H9 (cell line): ENCODE measurements at regions not wholly inside any gene's neighbourhood (a gene's known extent, or its start where the extent isn't known, plus 50 kb on each side); places are given as distances from the start of the nearest gene placed in this dataset.

ENCODE experiments used
- DNase-seq: peaks from one replicate; pipeline ENCODE4 v3.0.0-alpha.2; 2017
- H2AFZ ChIP-seq: one replicate; pipeline ENCODE4 v1.6.1; 2013; ENCODE audit warnings: mild to moderate bottlenecking, low read length, control low read depth, moderate library complexity
- H2AK5ac ChIP-seq: 2 replicates; pipeline ENCODE4 v1.6.1; 2013; ENCODE audit warnings: low read length, control low read depth, mixed read lengths; ENCODE audit not compliant: insufficient read length
- H2BK120ac ChIP-seq: one replicate; pipeline ENCODE4 v1.6.1; 2013; ENCODE audit warnings: low read depth, mild to moderate bottlenecking, low read length, control low read depth, inconsistent platforms; ENCODE audit not compliant: poor library complexity, severe bottlenecking
- H2BK12ac ChIP-seq: 2 replicates; pipeline ENCODE4 v1.6.1; 2013; ENCODE audit warnings: low read length, control low read depth, mixed read lengths, low read depth; ENCODE audit not compliant: insufficient read length
- H2BK15ac ChIP-seq: 2 replicates; pipeline ENCODE4 v1.6.1; 2013; ENCODE audit warnings: low read depth, low read length, control low read depth
- H2BK20ac ChIP-seq: one replicate; pipeline ENCODE4 v1.6.1; 2013; ENCODE audit warnings: low read depth, mild to moderate bottlenecking, low read length, control low read depth, inconsistent platforms; ENCODE audit not compliant: poor library complexity, severe bottlenecking
- H2BK5ac ChIP-seq: 2 replicates; pipeline ENCODE4 v1.6.1; 2013; ENCODE audit warnings: low read length, control low read depth, mixed read lengths; ENCODE audit not compliant: insufficient read length
- H3K14ac ChIP-seq: 2 replicates; pipeline ENCODE4 v1.6.1; 2013; ENCODE audit warnings: low read length, control low read depth; ENCODE audit not compliant: insufficient read depth
- H3K18ac ChIP-seq: 2 replicates; pipeline ENCODE4 v1.6.1; 2013; ENCODE audit warnings: low read depth, mild to moderate bottlenecking, mixed read lengths, low read length, control low read depth; ENCODE audit not compliant: insufficient read length
- H3K23ac ChIP-seq: 2 replicates; pipeline ENCODE4 v1.6.1; 2013; ENCODE audit warnings: low read length, control low read depth, mixed read lengths, low read depth; ENCODE audit not compliant: insufficient read length
- H3K23me2 ChIP-seq: 2 replicates; pipeline ENCODE4 v1.6.1; 2013; ENCODE audit warnings: low read depth, mild to moderate bottlenecking, mixed read lengths, low read length, control low read depth; ENCODE audit not compliant: insufficient read length, poor library complexity, severe bottlenecking
- H3K27ac ChIP-seq: 2 replicates; pipeline ENCODE4 v1.5.1; 2013; ENCODE audit warnings: low read length, control low read depth, mixed read lengths, low read depth; ENCODE audit not compliant: insufficient read length
- H3K27me3 ChIP-seq: 2 replicates; pipeline ENCODE4 v1.6.1; 2013; ENCODE audit warnings: low read length, control low read depth, inconsistent platforms; ENCODE audit not compliant: insufficient read depth
- H3K4ac ChIP-seq: 2 replicates; pipeline ENCODE4 v1.6.1; 2013; ENCODE audit warnings: low read depth, mild to moderate bottlenecking, control low read depth, inconsistent platforms, low read length, moderate library complexity
- H3K4me1 ChIP-seq: 2 replicates; pipeline ENCODE4 v1.6.1; 2013; ENCODE audit warnings: low read length, control low read depth, inconsistent platforms; ENCODE audit not compliant: insufficient read depth
- H3K4me2 ChIP-seq: 2 replicates; pipeline ENCODE4 v1.6.1; 2013; ENCODE audit warnings: low read length, control low read depth, mixed read lengths; ENCODE audit not compliant: insufficient read length, insufficient read depth
- H3K56ac ChIP-seq: 2 replicates; pipeline ENCODE4 v1.6.1; 2013; ENCODE audit warnings: low read depth, mild to moderate bottlenecking, mixed read lengths, low read length, control low read depth; ENCODE audit not compliant: insufficient read length
- H3K79me1 ChIP-seq: 2 replicates; pipeline ENCODE4 v1.6.1; 2013; ENCODE audit warnings: low read depth, mild to moderate bottlenecking, moderate library complexity, low read length, control low read depth, inconsistent platforms; ENCODE audit not compliant: insufficient read depth, poor library complexity, severe bottlenecking
- H3K79me2 ChIP-seq: 2 replicates; pipeline ENCODE4 v1.6.1; 2013; ENCODE audit warnings: low read length, control low read depth, inconsistent platforms; ENCODE audit not compliant: insufficient read depth
- H3K9ac ChIP-seq: 2 replicates; pipeline ENCODE4 v1.6.1; 2013; ENCODE audit warnings: low read length, control low read depth, mixed read lengths; ENCODE audit not compliant: insufficient read length; ENCODE audit errors: extremely low read depth
- H3K9me3 ChIP-seq: one replicate; pipeline ENCODE4 v1.6.1; 2013; ENCODE audit warnings: low read depth, low read length, inconsistent platforms; ENCODE audit not compliant: control insufficient read depth
- H3T11ph ChIP-seq: one replicate; pipeline ENCODE4 v1.6.1; 2013; ENCODE audit warnings: mild to moderate bottlenecking, low read length, control low read depth, inconsistent platforms
- H4K20me1 ChIP-seq: one replicate; pipeline ENCODE4 v1.6.1; 2013; ENCODE audit not compliant: control insufficient read depth, insufficient read length, insufficient read depth
- H4K5ac ChIP-seq: 2 replicates; pipeline ENCODE4 v1.6.1; 2013; ENCODE audit warnings: low read depth, mild to moderate bottlenecking, mixed read lengths, low read length, control low read depth; ENCODE audit not compliant: insufficient read length
- H4K8ac ChIP-seq: replicated peaks from 2 replicates; pipeline ENCODE4 v1.6.1; 2013; ENCODE audit warnings: low read length, control low read depth, mixed read lengths, low read depth; ENCODE audit not compliant: insufficient read length
- H4K91ac ChIP-seq: 2 replicates; pipeline ENCODE4 v1.6.1; 2013; ENCODE audit warnings: low read depth, mild to moderate bottlenecking, moderate library complexity, mixed read lengths, low read length, control low read depth; ENCODE audit not compliant: insufficient read length
- H3K27ac Mint-ChIP-seq, 3 experiments: 2 replicates in 2 of 3; 3 replicates in 1 of 3; pipeline ENCODE4 v1.8.0; 2020 to 2021; ENCODE audit warnings: mixed read lengths in 3 of 3, mild to moderate bottlenecking in 1 of 3, moderate library complexity in 1 of 3
- H3K27me3 Mint-ChIP-seq: 2 replicates; pipeline ENCODE4 v1.8.0; 2021; ENCODE audit warnings: low read depth, mild to moderate bottlenecking, moderate library complexity, mixed read lengths
- H3K36me3 Mint-ChIP-seq, 3 experiments: 2 replicates in 2 of 3; 3 replicates in 1 of 3; pipeline ENCODE4 v1.8.0; 2020 to 2021; ENCODE audit warnings: low read depth in 3 of 3, mixed read lengths in 3 of 3; ENCODE audit not compliant: insufficient read depth in 1 of 3
- H3K4me1 Mint-ChIP-seq, 2 experiments: 2 replicates each; pipeline ENCODE4 v1.8.0; 2020; ENCODE audit warnings: mixed read lengths in 2 of 2
- H3K4me3 Mint-ChIP-seq, 2 experiments: 2 replicates in 1 of 2; 3 replicates in 1 of 2; pipeline ENCODE4 v1.8.0; 2020 to 2021; ENCODE audit warnings: mild to moderate bottlenecking in 2 of 2, mixed read lengths in 2 of 2, moderate library complexity in 1 of 2
- H3K9me3 Mint-ChIP-seq, 2 experiments: 2 replicates in 1 of 2; 3 replicates in 1 of 2; pipeline ENCODE4 v1.8.0; 2020; ENCODE audit warnings: mild to moderate bottlenecking in 2 of 2, mixed read lengths in 2 of 2, moderate library complexity in 1 of 2
- CTCF ChIP-seq: fragments of 200-600 bp; sonication (generic); conservative IDR thresholded peaks from 3 replicates; pipeline ENCODE4 v1.8.0; 2021; ENCODE audit warnings: antibody characterized with exemption, mild to moderate bottlenecking
- WGBS: extraction: QIAGEN DNeasy Blood & Tissue Kit; methylation state at CpG from one replicate; pipeline ENCODE4 v1.1.7; 2013; ENCODE audit warnings: missing lambda C conversion rate, low lambda C conversion rate, mixed read lengths; ENCODE audit not compliant: insufficient read length; ENCODE audit errors: extremely low coverage; 5-methylcytosine and 5-hydroxymethylcytosine counted together

- Histone ChIP-seq H2BK15ac (no peak overlapping the region), H4K91ac (no peak overlapping the region), H2AFZ (no peak overlapping the region), H3K27ac (no peak overlapping the region), H2AK5ac (no peak overlapping the region), H3K9ac (no peak overlapping the region), H3K4me1 (peaks cover 3% of the 10 kb centered on the region; the same call in 1 of the 2 replicates), H2BK12ac (no peak overlapping the region), H4K5ac (no peak overlapping the region), H3K79me2 (no peaks in the 10 kb centered on the region), H3K9me3 (no peaks in the 10 kb centered on the region), H3K79me1 (no peaks in the 10 kb centered on the region), H3K4me2 (no peak overlapping the region), H2BK5ac (no peak overlapping the region), H3K23me2 (no peaks in the 10 kb centered on the region), H2BK20ac (no peak overlapping the region), H3K14ac (no peak overlapping the region), H3K27me3 (no peaks in the 10 kb centered on the region), H4K8ac (no peak overlapping the region), H2BK120ac (no peak overlapping the region), H3K18ac (no peak overlapping the region), H3K4ac (no peak overlapping the region), H4K20me1 (no peaks in the 10 kb centered on the region), H3K56ac (no peak overlapping the region), H3K23ac (no peak overlapping the region), H3T11ph (no peak overlapping the region)
- H3K4me1 Mint-ChIP-seq: peaks cover 37 to 54% of the 10 kb centered on the region in 2 experiments
- no peak overlapping the region for H3K4me3 Mint-ChIP-seq
- H3K36me3 Mint-ChIP-seq: peaks cover 0 to 12% (median 0%) of the 10 kb centered on the region in 3 experiments; a peak in 2 of 7 replicates
- no peaks in the 10 kb centered on the region for H3K9me3 Mint-ChIP-seq
- DNase-seq: no peak
- WGBS: no CpG with 5 or more reads among the region's 1 CpG
- peak overlapping the region in 1 of 3 experiments; percentile 39; a peak in 2 of 7 replicates for H3K27ac Mint-ChIP-seq
- no peaks in the 10 kb centered on the region for H3K27me3 Mint-ChIP-seq
- TF ChIP-seq CTCF: no peak
Observed at GRCh38 chr7:125254566-125254965, 324.9 kb upstream of the POT1 start.
